ENCODE measurements at regions not wholly inside any gene's neighbourhood (a gene's known extent, or its start where the extent isn't known, plus 50 kb on each side); places are given as distances from the start of the nearest gene placed in this dataset.
"Not testable (repeated sequence)": the region's sequence is repeated elsewhere in the genome, so short reads cannot be mapped to it uniquely, and the experiment has no call there.

GRCh38 chr18:54662986-54663385, 71.9 kb downstream of the DYNAP start:
- DNase-seq (ENCODE audit: low spot score) = no peak

- DNase-seq (ENCODE audit: low spot score) = not testable (repeated sequence)
Measured at GRCh38 chr18:54669701-54670100, 78.7 kb downstream of the DYNAP start.

- peak; percentile 74 for DNase-seq (ENCODE audit: low spot score)
Measured at GRCh38 chr18:54671291-54671881, 80.3 kb downstream of the DYNAP start.

- no peak for DNase-seq (ENCODE audit: low spot score)
Measured at GRCh38 chr18:54672109-54672508, 81.1 kb downstream of the DYNAP start.

GRCh38 chr18:54672846-54673475, 81.9 kb downstream of the DYNAP start:
- DNase-seq (ENCODE audit: low spot score) = no peak

- no peak for DNase-seq (ENCODE audit: low spot score)
Measured at GRCh38 chr18:54673936-54674335, 82.9 kb downstream of the DYNAP start.

- no peak for DNase-seq (ENCODE audit: low spot score)
Measured at GRCh38 chr18:54675076-54675475, 84.0 kb downstream of the DYNAP start.

GRCh38 chr18:54679318-54680149, 88.5 kb downstream of the DYNAP start:
- peak; percentile 80 for DNase-seq (ENCODE audit: low spot score)

GRCh38 chr18:54684784-54685183, 93.7 kb downstream of the DYNAP start:
- no peak for DNase-seq (ENCODE audit: low spot score)

GRCh38 chr18:54689319-54689718, 98.3 kb downstream of the DYNAP start:
- no peak for DNase-seq (ENCODE audit: low spot score)

GRCh38 chr18:54690198-54690597, 99.2 kb downstream of the DYNAP start:
- DNase-seq (ENCODE audit: low spot score) = no peak

GRCh38 chr18:54692463-54692862, 101.4 kb downstream of the DYNAP start:
- DNase-seq (ENCODE audit: low spot score) = no peak

- DNase-seq (ENCODE audit: low spot score) = no peak
Measured at GRCh38 chr18:54696616-54697293, 105.7 kb downstream of the DYNAP start.

GRCh38 chr18:54700580-54700979, 109.5 kb downstream of the DYNAP start:
- DNase-seq (ENCODE audit: low spot score) = no peak

GRCh38 chr18:54702686-54703085, 111.6 kb downstream of the DYNAP start:
- no peak for DNase-seq (ENCODE audit: low spot score)

- no peak for DNase-seq (ENCODE audit: low spot score)
Measured at GRCh38 chr18:54710074-54710899, 118.0 kb upstream of the RAB27B start.

GRCh38 chr18:54710900-54711281, 117.4 kb upstream of the RAB27B start:
- DNase-seq (ENCODE audit: low spot score) = no peak

GRCh38 chr18:54712306-54712705, 116.0 kb upstream of the RAB27B start:
- DNase-seq (ENCODE audit: low spot score) = no peak

- DNase-seq (ENCODE audit: low spot score) = no peak
Measured at GRCh38 chr18:54712758-54713157, 115.5 kb upstream of the RAB27B start.

- no peak for DNase-seq (ENCODE audit: low spot score)
Measured at GRCh38 chr18:54713386-54713785, 114.9 kb upstream of the RAB27B start.

- no peak for DNase-seq (ENCODE audit: low spot score)
Measured at GRCh38 chr18:54714851-54715250, 113.4 kb upstream of the RAB27B start.

- no peak for DNase-seq (ENCODE audit: low spot score)
Measured at GRCh38 chr18:54716586-54716985, 111.7 kb upstream of the RAB27B start.
